ENCODE measurements at regions not wholly inside any gene's neighbourhood (a gene's known extent, or its start where the extent isn't known, plus 50 kb on each side); places are given as distances from the start of the nearest gene placed in this dataset.

DNA sequence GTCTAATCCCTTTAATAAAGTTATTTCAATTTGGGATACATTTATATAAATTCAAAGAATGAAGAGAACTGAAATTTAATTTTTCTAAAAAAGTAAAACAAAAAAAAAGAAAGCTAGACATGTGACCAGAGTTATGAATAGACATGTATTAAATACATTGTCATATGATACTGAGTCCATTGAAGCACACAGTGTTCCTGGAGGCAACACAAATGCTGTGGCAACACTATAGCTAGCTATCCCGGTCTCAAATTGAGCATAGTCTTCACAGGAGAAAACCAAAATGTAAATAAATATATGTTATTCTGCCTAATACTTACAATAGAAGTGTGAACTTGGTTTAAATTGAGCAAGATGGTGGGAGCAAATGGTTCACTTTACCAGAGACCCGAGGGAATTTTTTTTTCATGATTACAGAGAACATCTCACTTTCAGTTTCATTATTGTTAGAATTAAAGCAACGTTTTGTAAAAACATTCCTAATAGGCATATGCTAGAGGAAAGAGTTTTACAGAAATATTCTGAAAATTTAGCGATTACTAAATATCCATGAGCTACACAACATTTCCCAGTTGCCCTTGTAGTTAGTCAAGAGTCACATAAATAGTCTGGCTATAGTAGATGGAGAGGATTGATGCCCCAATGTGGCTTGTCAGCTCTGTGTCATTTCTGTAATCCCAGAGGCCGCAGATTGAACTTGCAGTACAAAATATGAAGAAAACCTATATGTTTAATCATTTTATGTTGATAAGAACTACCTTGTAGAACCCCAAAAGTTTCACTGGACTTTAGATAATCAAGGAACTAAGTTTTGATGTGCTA lies 775.7 kb upstream of the SPRY2 start:
- Histone ChIP-seq H3K36me3 (replicated peaks in 1 of 2; ENCODE audit: control extremely low read depth in 1 of 2, control insufficient read depth in 1 of 2, extremely low read depth in 1 of 2, insufficient read depth in 2 of 2, low read length in 1 of 2) (no peaks in the 10 kb centered on the region), H3K4me2 (replicated peaks; ENCODE audit: low read depth, low read length, poor library complexity, severe bottlenecking) (peak overlapping the region; percentile 2), H3K9me3 (ENCODE audit: control extremely low read depth in 1 of 3, control insufficient read depth in 2 of 3, insufficient read depth in 1 of 3, low read length in 2 of 3) (no peaks in the 10 kb centered on the region), H4K20me1 (ENCODE audit: control insufficient read depth, insufficient read depth, low read length, poor library complexity, severe bottlenecking) (no peaks in the 10 kb centered on the region), H3K79me2 (ENCODE audit: control insufficient read depth, insufficient read depth, low read length) (no peaks in the 10 kb centered on the region), H3K27ac (ENCODE audit: low read length in 2 of 2) (no peak overlapping the region), H3K9ac (ENCODE audit: low read length) (no peak overlapping the region), H3K4me3 (ENCODE audit: control extremely low read depth in 1 of 5, extremely low read depth in 1 of 5, insufficient read depth in 1 of 5, low read depth in 2 of 5, low read length in 4 of 5) (no peak overlapping the region), H3K27me3 (replicated peaks in 1 of 4; ENCODE audit: control extremely low read depth in 1 of 4, control insufficient read depth in 3 of 4, insufficient read depth in 4 of 4, low read length in 3 of 4) (no peaks in the 10 kb centered on the region), H2AFZ (ENCODE audit: insufficient read depth, low read depth, low read length, poor library complexity, severe bottlenecking) (no peak overlapping the region), H3K4me1 (ENCODE audit: control insufficient read depth in 2 of 2, insufficient read depth in 2 of 2, low read length in 2 of 2) (no peaks in the 10 kb centered on the region)
- intact Hi-C loops (cut with micrococcal nuclease), result no loop called here
- no peak for ATAC-seq (ENCODE audit: low read depth)
- DNase-seq, result no peak
- WGBS (ENCODE audit: insufficient coverage), result no CpG with 5 or more reads among the region's 5 CpGs
- POLR2A ChIA-PET, result no interaction called here
- Mint-ChIP-seq H3K9me3 (ENCODE audit: insufficient read depth) (peaks cover 2% of the 10 kb centered on the region), H3K27ac (no peak overlapping the region), H3K4me3 (no peak overlapping the region), H3K27me3 (no peaks in the 10 kb centered on the region), H3K4me1 (no peaks in the 10 kb centered on the region)
- TF ChIP-seq, protein P1, sequence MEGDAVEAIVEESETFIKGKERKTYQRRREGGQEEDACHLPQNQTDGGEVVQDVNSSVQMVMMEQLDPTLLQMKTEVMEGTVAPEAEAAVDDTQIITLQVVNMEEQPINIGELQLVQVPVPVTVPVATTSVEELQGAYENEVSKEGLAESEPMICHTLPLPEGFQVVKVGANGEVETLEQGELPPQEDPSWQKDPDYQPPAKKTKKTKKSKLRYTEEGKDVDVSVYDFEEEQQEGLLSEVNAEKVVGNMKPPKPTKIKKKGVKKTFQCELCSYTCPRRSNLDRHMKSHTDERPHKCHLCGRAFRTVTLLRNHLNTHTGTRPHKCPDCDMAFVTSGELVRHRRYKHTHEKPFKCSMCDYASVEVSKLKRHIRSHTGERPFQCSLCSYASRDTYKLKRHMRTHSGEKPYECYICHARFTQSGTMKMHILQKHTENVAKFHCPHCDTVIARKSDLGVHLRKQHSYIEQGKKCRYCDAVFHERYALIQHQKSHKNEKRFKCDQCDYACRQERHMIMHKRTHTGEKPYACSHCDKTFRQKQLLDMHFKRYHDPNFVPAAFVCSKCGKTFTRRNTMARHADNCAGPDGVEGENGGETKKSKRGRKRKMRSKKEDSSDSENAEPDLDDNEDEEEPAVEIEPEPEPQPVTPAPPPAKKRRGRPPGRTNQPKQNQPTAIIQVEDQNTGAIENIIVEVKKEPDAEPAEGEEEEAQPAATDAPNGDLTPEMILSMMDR (IDR thresholded peaks at IDR 0.05), result no peak
- no peak for TF ChIP-seq EZH2 (IDR thresholded peaks at IDR 0.05; ENCODE audit: borderline replicate concordance, insufficient read depth, low read depth, low read length, poor library complexity, severe bottlenecking)
- CTCF ChIA-PET, result no interaction called here

DNA sequence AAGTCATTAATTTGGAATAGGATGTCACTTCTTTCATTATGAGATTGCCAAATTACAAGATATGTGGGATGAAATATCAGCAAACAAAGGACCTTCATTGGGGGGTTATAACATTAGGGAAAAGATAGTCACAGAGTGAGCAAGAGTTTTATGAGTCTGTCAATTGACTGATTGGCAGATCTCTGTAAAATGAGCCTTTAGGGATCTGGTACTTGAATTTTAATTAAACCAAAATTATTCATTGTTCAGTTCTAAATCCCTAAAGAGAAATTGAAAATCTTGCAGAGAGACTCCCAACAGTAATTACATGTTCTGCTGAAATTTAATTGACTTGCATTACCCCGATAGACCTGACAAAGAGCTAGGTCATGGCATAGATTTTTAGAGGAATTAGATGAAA lies 768.1 kb upstream of the SPRY2 start:
- no peak overlapping the region for H3K4me2 ChIP-seq (replicated peaks; ENCODE audit: low read depth, low read length, poor library complexity, severe bottlenecking)

More for the DNA sequence above, 768.1 kb upstream of the SPRY2 start:
- Mint-ChIP-seq H3K4me3 (no peak overlapping the region), H3K27me3 (no peaks in the 10 kb centered on the region), H3K4me1 (no peaks in the 10 kb centered on the region), H3K9me3 (ENCODE audit: insufficient read depth) (no peaks in the 10 kb centered on the region), H3K27ac (no peak overlapping the region)
- TF ChIP-seq EZH2 (IDR thresholded peaks at IDR 0.05; ENCODE audit: borderline replicate concordance, insufficient read depth, low read depth, low read length, poor library complexity, severe bottlenecking), result no peak
- TF ChIP-seq, protein P1 (IDR thresholded peaks at IDR 0.05), result no peak
- DNase-seq (no peak), ATAC-seq (ENCODE audit: low read depth) (no peak)
- WGBS (ENCODE audit: insufficient coverage), result no CpG with 5 or more reads among the region's 1 CpG
- no peak overlapping the region for H3K27ac ChIP-seq (ENCODE audit: low read length in 2 of 2)
- ChIA-PET POLR2A (no interaction called here), CTCF (interaction anchor here (1.2 kb wide), 1 partner anchor 14 kb away, joined by 5 read pairs; no protein-coding TSS in a partner anchor)
- intact Hi-C loops (cut with micrococcal nuclease), result no loop called here
- H3K36me3 ChIP-seq (replicated peaks in 1 of 2; ENCODE audit: control extremely low read depth in 1 of 2, control insufficient read depth in 1 of 2, extremely low read depth in 1 of 2, insufficient read depth in 2 of 2, low read length in 1 of 2), result no peaks in the 10 kb centered on the region
- H2AFZ ChIP-seq (ENCODE audit: insufficient read depth, low read depth, low read length, poor library complexity, severe bottlenecking), result no peak overlapping the region
- no peak overlapping the region for H3K4me3 ChIP-seq (ENCODE audit: control extremely low read depth in 1 of 5, extremely low read depth in 1 of 5, insufficient read depth in 1 of 5, low read depth in 2 of 5, low read length in 4 of 5)
- no peak overlapping the region for H3K9ac ChIP-seq (ENCODE audit: low read length)
- no peaks in the 10 kb centered on the region for H3K27me3 ChIP-seq (replicated peaks in 1 of 4; ENCODE audit: control extremely low read depth in 1 of 4, control insufficient read depth in 3 of 4, insufficient read depth in 4 of 4, low read length in 3 of 4)
- no peaks in the 10 kb centered on the region for H4K20me1 ChIP-seq (ENCODE audit: control insufficient read depth, insufficient read depth, low read length, poor library complexity, severe bottlenecking)
- no peaks in the 10 kb centered on the region for H3K79me2 ChIP-seq (ENCODE audit: control insufficient read depth, insufficient read depth, low read length)
- H3K9me3 ChIP-seq (ENCODE audit: control extremely low read depth in 1 of 3, control insufficient read depth in 2 of 3, insufficient read depth in 1 of 3, low read length in 2 of 3), result no peaks in the 10 kb centered on the region
- no peaks in the 10 kb centered on the region for H3K4me1 ChIP-seq (ENCODE audit: control insufficient read depth in 2 of 2, insufficient read depth in 2 of 2, low read length in 2 of 2)
